ENCODE measurements at regions not wholly inside any gene's neighbourhood (a gene's known extent, or its start where the extent isn't known, plus 50 kb on each side); places are given as distances from the start of the nearest gene placed in this dataset.

- TF ChIP-seq, protein P1, sequence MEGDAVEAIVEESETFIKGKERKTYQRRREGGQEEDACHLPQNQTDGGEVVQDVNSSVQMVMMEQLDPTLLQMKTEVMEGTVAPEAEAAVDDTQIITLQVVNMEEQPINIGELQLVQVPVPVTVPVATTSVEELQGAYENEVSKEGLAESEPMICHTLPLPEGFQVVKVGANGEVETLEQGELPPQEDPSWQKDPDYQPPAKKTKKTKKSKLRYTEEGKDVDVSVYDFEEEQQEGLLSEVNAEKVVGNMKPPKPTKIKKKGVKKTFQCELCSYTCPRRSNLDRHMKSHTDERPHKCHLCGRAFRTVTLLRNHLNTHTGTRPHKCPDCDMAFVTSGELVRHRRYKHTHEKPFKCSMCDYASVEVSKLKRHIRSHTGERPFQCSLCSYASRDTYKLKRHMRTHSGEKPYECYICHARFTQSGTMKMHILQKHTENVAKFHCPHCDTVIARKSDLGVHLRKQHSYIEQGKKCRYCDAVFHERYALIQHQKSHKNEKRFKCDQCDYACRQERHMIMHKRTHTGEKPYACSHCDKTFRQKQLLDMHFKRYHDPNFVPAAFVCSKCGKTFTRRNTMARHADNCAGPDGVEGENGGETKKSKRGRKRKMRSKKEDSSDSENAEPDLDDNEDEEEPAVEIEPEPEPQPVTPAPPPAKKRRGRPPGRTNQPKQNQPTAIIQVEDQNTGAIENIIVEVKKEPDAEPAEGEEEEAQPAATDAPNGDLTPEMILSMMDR (IDR thresholded peaks at IDR 0.05) = no peak
- no peak for TF ChIP-seq POLR2A (IDR thresholded peaks at IDR 0.05)
Measured at GRCh38 chr7:138186951-138187351, 110.7 kb downstream of the AKR1D1 start.

Measured in esophagus squamous epithelium (tissue), 4 donors.